H9 (cell line): ENCODE measurements at regions not wholly inside any gene's neighbourhood (a gene's known extent, or its start where the extent isn't known, plus 50 kb on each side); places are given as distances from the start of the nearest gene placed in this dataset.

Experiments
- DNase-seq: peaks from one replicate; pipeline ENCODE4 v3.0.0-alpha.2; 2017
- H2AFZ ChIP-seq: one replicate; pipeline ENCODE4 v1.6.1; 2013; ENCODE audit warnings: mild to moderate bottlenecking, low read length, control low read depth, moderate library complexity
- H2AK5ac ChIP-seq: 2 replicates; pipeline ENCODE4 v1.6.1; 2013; ENCODE audit warnings: low read length, control low read depth, mixed read lengths; ENCODE audit not compliant: insufficient read length
- H2BK120ac ChIP-seq: one replicate; pipeline ENCODE4 v1.6.1; 2013; ENCODE audit warnings: low read depth, mild to moderate bottlenecking, low read length, control low read depth, inconsistent platforms; ENCODE audit not compliant: poor library complexity, severe bottlenecking
- H2BK12ac ChIP-seq: 2 replicates; pipeline ENCODE4 v1.6.1; 2013; ENCODE audit warnings: low read length, control low read depth, mixed read lengths, low read depth; ENCODE audit not compliant: insufficient read length
- H2BK15ac ChIP-seq: 2 replicates; pipeline ENCODE4 v1.6.1; 2013; ENCODE audit warnings: low read depth, low read length, control low read depth
- H2BK20ac ChIP-seq: one replicate; pipeline ENCODE4 v1.6.1; 2013; ENCODE audit warnings: low read depth, mild to moderate bottlenecking, low read length, control low read depth, inconsistent platforms; ENCODE audit not compliant: poor library complexity, severe bottlenecking
- H2BK5ac ChIP-seq: 2 replicates; pipeline ENCODE4 v1.6.1; 2013; ENCODE audit warnings: low read length, control low read depth, mixed read lengths; ENCODE audit not compliant: insufficient read length
- H3K14ac ChIP-seq: 2 replicates; pipeline ENCODE4 v1.6.1; 2013; ENCODE audit warnings: low read length, control low read depth; ENCODE audit not compliant: insufficient read depth
- H3K18ac ChIP-seq: 2 replicates; pipeline ENCODE4 v1.6.1; 2013; ENCODE audit warnings: low read depth, mild to moderate bottlenecking, mixed read lengths, low read length, control low read depth; ENCODE audit not compliant: insufficient read length
- H3K23ac ChIP-seq: 2 replicates; pipeline ENCODE4 v1.6.1; 2013; ENCODE audit warnings: low read length, control low read depth, mixed read lengths, low read depth; ENCODE audit not compliant: insufficient read length
- H3K23me2 ChIP-seq: 2 replicates; pipeline ENCODE4 v1.6.1; 2013; ENCODE audit warnings: low read depth, mild to moderate bottlenecking, mixed read lengths, low read length, control low read depth; ENCODE audit not compliant: insufficient read length, poor library complexity, severe bottlenecking
- H3K27ac ChIP-seq: 2 replicates; pipeline ENCODE4 v1.5.1; 2013; ENCODE audit warnings: low read length, control low read depth, mixed read lengths, low read depth; ENCODE audit not compliant: insufficient read length
- H3K27me3 ChIP-seq: 2 replicates; pipeline ENCODE4 v1.6.1; 2013; ENCODE audit warnings: low read length, control low read depth, inconsistent platforms; ENCODE audit not compliant: insufficient read depth
- H3K4ac ChIP-seq: 2 replicates; pipeline ENCODE4 v1.6.1; 2013; ENCODE audit warnings: low read depth, mild to moderate bottlenecking, control low read depth, inconsistent platforms, low read length, moderate library complexity
- H3K4me1 ChIP-seq: 2 replicates; pipeline ENCODE4 v1.6.1; 2013; ENCODE audit warnings: low read length, control low read depth, inconsistent platforms; ENCODE audit not compliant: insufficient read depth
- H3K4me2 ChIP-seq: 2 replicates; pipeline ENCODE4 v1.6.1; 2013; ENCODE audit warnings: low read length, control low read depth, mixed read lengths; ENCODE audit not compliant: insufficient read length, insufficient read depth
- H3K56ac ChIP-seq: 2 replicates; pipeline ENCODE4 v1.6.1; 2013; ENCODE audit warnings: low read depth, mild to moderate bottlenecking, mixed read lengths, low read length, control low read depth; ENCODE audit not compliant: insufficient read length
- H3K79me1 ChIP-seq: 2 replicates; pipeline ENCODE4 v1.6.1; 2013; ENCODE audit warnings: low read depth, mild to moderate bottlenecking, moderate library complexity, low read length, control low read depth, inconsistent platforms; ENCODE audit not compliant: insufficient read depth, poor library complexity, severe bottlenecking
- H3K79me2 ChIP-seq: 2 replicates; pipeline ENCODE4 v1.6.1; 2013; ENCODE audit warnings: low read length, control low read depth, inconsistent platforms; ENCODE audit not compliant: insufficient read depth
- H3K9ac ChIP-seq: 2 replicates; pipeline ENCODE4 v1.6.1; 2013; ENCODE audit warnings: low read length, control low read depth, mixed read lengths; ENCODE audit not compliant: insufficient read length; ENCODE audit errors: extremely low read depth
- H3K9me3 ChIP-seq: one replicate; pipeline ENCODE4 v1.6.1; 2013; ENCODE audit warnings: low read depth, low read length, inconsistent platforms; ENCODE audit not compliant: control insufficient read depth
- H3T11ph ChIP-seq: one replicate; pipeline ENCODE4 v1.6.1; 2013; ENCODE audit warnings: mild to moderate bottlenecking, low read length, control low read depth, inconsistent platforms
- H4K20me1 ChIP-seq: one replicate; pipeline ENCODE4 v1.6.1; 2013; ENCODE audit not compliant: control insufficient read depth, insufficient read length, insufficient read depth
- H4K5ac ChIP-seq: 2 replicates; pipeline ENCODE4 v1.6.1; 2013; ENCODE audit warnings: low read depth, mild to moderate bottlenecking, mixed read lengths, low read length, control low read depth; ENCODE audit not compliant: insufficient read length
- H4K8ac ChIP-seq: replicated peaks from 2 replicates; pipeline ENCODE4 v1.6.1; 2013; ENCODE audit warnings: low read length, control low read depth, mixed read lengths, low read depth; ENCODE audit not compliant: insufficient read length
- H4K91ac ChIP-seq: 2 replicates; pipeline ENCODE4 v1.6.1; 2013; ENCODE audit warnings: low read depth, mild to moderate bottlenecking, moderate library complexity, mixed read lengths, low read length, control low read depth; ENCODE audit not compliant: insufficient read length
- H3K27ac Mint-ChIP-seq, 3 experiments: 2 replicates in 2 of 3; 3 replicates in 1 of 3; pipeline ENCODE4 v1.8.0; 2020 to 2021; ENCODE audit warnings: mixed read lengths in 3 of 3, mild to moderate bottlenecking in 1 of 3, moderate library complexity in 1 of 3
- H3K27me3 Mint-ChIP-seq: 2 replicates; pipeline ENCODE4 v1.8.0; 2021; ENCODE audit warnings: low read depth, mild to moderate bottlenecking, moderate library complexity, mixed read lengths
- H3K36me3 Mint-ChIP-seq, 3 experiments: 2 replicates in 2 of 3; 3 replicates in 1 of 3; pipeline ENCODE4 v1.8.0; 2020 to 2021; ENCODE audit warnings: low read depth in 3 of 3, mixed read lengths in 3 of 3; ENCODE audit not compliant: insufficient read depth in 1 of 3
- H3K4me1 Mint-ChIP-seq, 2 experiments: 2 replicates each; pipeline ENCODE4 v1.8.0; 2020; ENCODE audit warnings: mixed read lengths in 2 of 2
- H3K4me3 Mint-ChIP-seq, 2 experiments: 2 replicates in 1 of 2; 3 replicates in 1 of 2; pipeline ENCODE4 v1.8.0; 2020 to 2021; ENCODE audit warnings: mild to moderate bottlenecking in 2 of 2, mixed read lengths in 2 of 2, moderate library complexity in 1 of 2
- H3K9me3 Mint-ChIP-seq, 2 experiments: 2 replicates in 1 of 2; 3 replicates in 1 of 2; pipeline ENCODE4 v1.8.0; 2020; ENCODE audit warnings: mild to moderate bottlenecking in 2 of 2, mixed read lengths in 2 of 2, moderate library complexity in 1 of 2
- CTCF ChIP-seq: fragments of 200-600 bp; sonication (generic); conservative IDR thresholded peaks from 3 replicates; pipeline ENCODE4 v1.8.0; 2021; ENCODE audit warnings: antibody characterized with exemption, mild to moderate bottlenecking
- WGBS: extraction: QIAGEN DNeasy Blood & Tissue Kit; methylation state at CpG from one replicate; pipeline ENCODE4 v1.1.7; 2013; ENCODE audit warnings: missing lambda C conversion rate, low lambda C conversion rate, mixed read lengths; ENCODE audit not compliant: insufficient read length; ENCODE audit errors: extremely low coverage; 5-methylcytosine and 5-hydroxymethylcytosine counted together

GRCh38 chr7:16061630-16062029 lies 359.7 kb downstream of the CRPPA start:
- no CpG with 5 or more reads among the region's 1 CpG for WGBS
- H3K79me2 ChIP-seq, result no peaks in the 10 kb centered on the region
- H3K27ac ChIP-seq, result no peak overlapping the region
- no peaks in the 10 kb centered on the region for H4K20me1 ChIP-seq
- Mint-ChIP-seq H3K27me3 (no peaks in the 10 kb centered on the region), H3K9me3 (no peaks in the 10 kb centered on the region), H3K4me3 (no peak overlapping the region), H3K4me1 (peaks cover 9 to 14% of the 10 kb centered on the region in 2 experiments), H3K36me3 (no peaks in the 10 kb centered on the region), H3K27ac (no peak overlapping the region)
- H3K9me3 ChIP-seq, result no peaks in the 10 kb centered on the region
- H2BK20ac ChIP-seq, result no peak overlapping the region
- H3K4me2 ChIP-seq, result no peak overlapping the region
- H3K14ac ChIP-seq, result no peak overlapping the region
- H4K5ac ChIP-seq, result no peak overlapping the region
- H3K23me2 ChIP-seq, result no peaks in the 10 kb centered on the region
- no peak overlapping the region for H2AFZ ChIP-seq
- no peak overlapping the region for H2BK15ac ChIP-seq
- TF ChIP-seq CTCF, result no peak
- no peak overlapping the region for H3K9ac ChIP-seq
- no peak overlapping the region for H3T11ph ChIP-seq
- H4K91ac ChIP-seq, result no peak overlapping the region
- no peak overlapping the region for H3K23ac ChIP-seq
- no peak overlapping the region for H2BK120ac ChIP-seq
- no peak overlapping the region for H2AK5ac ChIP-seq
- no peak overlapping the region for H3K4ac ChIP-seq
- no peaks in the 10 kb centered on the region for H3K4me1 ChIP-seq
- H2BK5ac ChIP-seq, result no peak overlapping the region
- H3K27me3 ChIP-seq, result no peaks in the 10 kb centered on the region
- H3K56ac ChIP-seq, result no peak overlapping the region
- H2BK12ac ChIP-seq, result no peak overlapping the region
- no peak for DNase-seq
- no peaks in the 10 kb centered on the region for H3K79me1 ChIP-seq
- no peak overlapping the region for H3K18ac ChIP-seq
- no peak overlapping the region for H4K8ac ChIP-seq
